HepG2 (cell line): ENCODE measurements at regions not wholly inside any gene's neighbourhood (a gene's known extent, or its start where the extent isn't known, plus 50 kb on each side); places are given as distances from the start of the nearest gene placed in this dataset.

ENCODE experiments used
- ATAC-seq: fragments of 200-7000 bp; cut with Tn5 transposase; 3 replicates; pipeline ENCODE4 v1.9.1; 2020; ENCODE audit warnings: mild to moderate bottlenecking, moderate library complexity
- BruUV-seq: library from RNA; stranded (reverse); fragments of 400-500 nt; replicated peaks from 2 replicates; lab custom pipeline; 2021; lab: Mats Ljungman, UMichigan
- CTCF ChIA-PET: fragments of 300-600 bp; formaldehyde crosslinking; extraction: SDS; loops from one replicate; lab custom pipeline; 2021; ENCODE audit warnings: low total read pairs, inconsistent platforms, low intra/inter-chr PET ratio; lab: Yijun Ruan, JAX
- POLR2A ChIA-PET: fragments of 350-600 bp; sonication (Branson Sonifier 250); formaldehyde crosslinking; loops from one replicate; lab custom pipeline; 2020; ENCODE audit warnings: antibody characterized with exemption, inconsistent platforms; lab: Yijun Ruan, JAX
- DNase-seq: peaks from one replicate; pipeline ENCODE4 v3.0.0-alpha.2; 2015; ENCODE audit warnings: low spot score
- FAIRE-seq: peaks from 3 replicates; lab custom pipeline; 2011; peaks lifted over from hg19 to GRCh38; lab: Jason Lieb, UNC
- H2AFZ ChIP-seq: one replicate; pipeline ENCODE4 v1.6.1; 2011; ENCODE audit warnings: low read length, inconsistent platforms
- H3K27ac ChIP-seq: fragments of 300-600 bp; 3 replicates; pipeline ENCODE4 v1.8.0; 2011; ENCODE audit warnings: mixed run types, mild to moderate bottlenecking, mixed read lengths, low read length, inconsistent platforms; ENCODE audit not compliant: insufficient read depth; ENCODE audit errors: extremely low read length
- H3K27me3 ChIP-seq, 2 experiments: fragments of 200-600 bp in 1 of 2; 2 replicates in 1 of 2; 3 replicates in 1 of 2; pipeline versions ENCODE4 v1.6.0 to v1.8.0; 2011; ENCODE audit warnings: low read length in 2 of 2, mild to moderate bottlenecking in 2 of 2, moderate library complexity in 2 of 2, inconsistent platforms in 1 of 2; ENCODE audit not compliant: insufficient read depth in 2 of 2, control insufficient read depth in 1 of 2
- H3K36me3 ChIP-seq, 2 experiments: fragments of 200-600 bp in 1 of 2; replicated peaks in 1 of 2; 2 replicates in 1 of 2; 3 replicates in 1 of 2; pipeline versions ENCODE4 v1.5.1 to v1.8.0; 2011; ENCODE audit warnings: low read length in 2 of 2, inconsistent platforms in 1 of 2; ENCODE audit not compliant: insufficient read depth in 2 of 2, control insufficient read depth in 1 of 2
- H3K4me1 ChIP-seq: 2 replicates; pipeline ENCODE4 v1.5.1; 2012; ENCODE audit warnings: low read length, inconsistent platforms; ENCODE audit not compliant: insufficient read depth
- H3K4me2 ChIP-seq: 2 replicates; pipeline ENCODE4 v1.6.0; 2011; ENCODE audit warnings: low read depth, low read length, inconsistent platforms
- H3K4me3 ChIP-seq, 3 experiments: fragments of 200-600 bp in 1 of 3; sonication (generic), shearing (Covaris generic) in 1 of 3; replicated peaks in 1 of 3; 2 replicates each; pipeline ENCODE4 v1.5.1; 2011 to 2016; ENCODE audit warnings: low read length in 3 of 3, inconsistent platforms in 2 of 3, low read depth in 2 of 3, mild to moderate bottlenecking in 2 of 3, control low read depth in 1 of 3, mixed read lengths in 1 of 3; ENCODE audit not compliant: insufficient read depth in 1 of 3
- H3K79me2 ChIP-seq: one replicate; pipeline ENCODE4 v1.6.1; 2011; ENCODE audit warnings: low read length, inconsistent platforms; ENCODE audit not compliant: insufficient read depth
- H3K9ac ChIP-seq: 2 replicates; pipeline ENCODE4 v1.6.0; 2011; ENCODE audit warnings: mild to moderate bottlenecking, low read depth, low read length, inconsistent platforms; ENCODE audit not compliant: insufficient read depth
- H3K9me3 ChIP-seq: 2 replicates; pipeline ENCODE4 v1.5.1; 2012; ENCODE audit warnings: mild to moderate bottlenecking, low read length
- H4K20me1 ChIP-seq: 2 replicates; pipeline ENCODE4 v1.6.0; 2011; ENCODE audit warnings: inconsistent platforms, mild to moderate bottlenecking, low read length, moderate library complexity; ENCODE audit not compliant: insufficient read depth
- EP300 ChIP-seq, 3 experiments: sonication (generic) in 1 of 3; formaldehyde crosslinking in 1 of 3; IDR thresholded peaks; 2 replicates each; pipeline versions ENCODE4 v1.5.1 to v1.6.1; 2011 to 2020; ENCODE audit warnings: low read depth in 2 of 3, low read length in 2 of 3, borderline replicate concordance in 1 of 3, improper control_type of control experiment in 1 of 3, mild to moderate bottlenecking in 1 of 3, missing genetic modification reagents in 1 of 3, moderate library complexity in 1 of 3
- PRDM10 ChIP-seq: sonication (generic); formaldehyde crosslinking; IDR thresholded peaks from 2 replicates; pipeline ENCODE4 v1.4.0; 2020; ENCODE audit warnings: low read depth, missing genetic modification reagents
- RAD21 ChIP-seq: fragments of 450-650 bp; formaldehyde crosslinking; IDR thresholded peaks from 2 replicates; pipeline ENCODE4 v1.5.0; 2020; ENCODE audit warnings: mild to moderate bottlenecking
- TCF12 ChIP-seq, 2 experiments: fragments of 450-650 bp in 1 of 2; sonication (generic) in 1 of 2; formaldehyde crosslinking in 1 of 2; IDR thresholded peaks; 2 replicates each; pipeline versions ENCODE4 v1.6.1 to v1.8.0; 2017 to 2022; ENCODE audit warnings: antibody characterized with exemption in 1 of 2, mild to moderate bottlenecking in 1 of 2, missing genetic modification reagents in 1 of 2, moderate library complexity in 1 of 2
- XBP1 ChIP-seq: sonication (generic); formaldehyde crosslinking; IDR thresholded peaks from 2 replicates; pipeline ENCODE4 v1.5.0; 2020; ENCODE audit warnings: missing genetic modification reagents
- ZNF414 ChIP-seq: sonication (generic); formaldehyde crosslinking; IDR thresholded peaks from 2 replicates; pipeline ENCODE4 v1.5.0; 2020; ENCODE audit warnings: missing genetic modification reagents
- WGBS: methylation state at CpG from one replicate; pipeline ENCODE4 v1.1.6; 2017; ENCODE audit warnings: low lambda C conversion rate; 5-methylcytosine and 5-hydroxymethylcytosine counted together
- in situ Hi-C: cut with HindIII; loops from 2 replicates; pipeline ENCODE4 v1.10.0; 2017; ENCODE audit warnings: low pct_unique_long_range_greater_than_20kb; ENCODE audit not compliant: extremely low pct_ligation_motif_present
- intact Hi-C: fragments of 100-400 bp; cut with micrococcal nuclease; formaldehyde crosslinking; loops from one replicate; pipeline ENCODE4 v1.10.0; 2022; ENCODE audit not compliant: unreplicated experiment

- intact Hi-C loops, result no loop called here
- no peak for FAIRE-seq
- WGBS, result 0% methylated on average over 1 of the region's 1 CpG
Measured at GRCh38 chr2:41234093-41234492, 782.2 kb upstream of the SLC8A1 start.

More at GRCh38 chr2:41234093-41234492, 782.2 kb upstream of the SLC8A1 start:
- H3K4me2 ChIP-seq, result no peak overlapping the region
- H3K9me3 ChIP-seq, result no peaks in the 10 kb centered on the region
- no peak overlapping the region for H3K4me3 ChIP-seq
- BruUV-seq, result no TSS peak
- H4K20me1 ChIP-seq, result no peaks in the 10 kb centered on the region
- no peak for DNase-seq
- H3K79me2 ChIP-seq, result no peaks in the 10 kb centered on the region
- no peak for TF ChIP-seq EP300 (IDR thresholded peaks at IDR 0.05; ENCODE audit: low read depth in 2 of 2, low read length in 2 of 2)
- TF ChIP-seq EP300 (CRISPR knock-in tag; IDR thresholded peaks at IDR 0.05; ENCODE audit: borderline replicate concordance), result no peak
- TF ChIP-seq TCF12 (IDR thresholded peaks at IDR 0.05), result no peak
- no peak for TF ChIP-seq TCF12 (CRISPR knock-in tag; IDR thresholded peaks at IDR 0.05)
- TF ChIP-seq XBP1 (CRISPR knock-in tag), result no peak
- TF ChIP-seq PRDM10, result no peak
- TF ChIP-seq ZNF414 (CRISPR knock-in tag), result no peak
- TF ChIP-seq RAD21, result no peak
- CTCF ChIA-PET, result no interaction called here
- POLR2A ChIA-PET, result no interaction called here
- no peak overlapping the region for H2AFZ ChIP-seq
- H3K27ac ChIP-seq, result no peak overlapping the region
- in situ Hi-C loops, result no loop called here
- no peaks in the 10 kb centered on the region for H3K4me1 ChIP-seq
- ATAC-seq, result no peak
- H3K9ac ChIP-seq, result no peak overlapping the region
- no peaks in the 10 kb centered on the region for H3K27me3 ChIP-seq
- H3K36me3 ChIP-seq, result no peaks in the 10 kb centered on the region
